ENCODE measurements at regions not wholly inside any gene's neighbourhood (a gene's known extent, or its start where the extent isn't known, plus 50 kb on each side); places are given as distances from the start of the nearest gene placed in this dataset.

- TF ChIP-seq CTCF (IDR thresholded peaks at IDR 0.05 in 2 of 3, conservative IDR thresholded peaks at IDR 0.05 in 1 of 3; ENCODE audit: insufficient read depth in 2 of 3, low read depth in 1 of 3, low read length in 3 of 3) (no peak), SRSF7 (optimal IDR thresholded peaks at IDR 0.05; ENCODE audit: low read depth, low read length) (no peak), KLF1 (tag; IDR thresholded peaks at IDR 0.05) (no peak), SIX5 (IDR thresholded peaks at IDR 0.05; ENCODE audit: borderline replicate concordance in 1 of 2, insufficient read depth in 1 of 2, low read depth in 1 of 2, low read length in 2 of 2) (no peak), LARP7 (IDR thresholded peaks at IDR 0.05) (no peak), TCFL5 (CRISPR knock-in tag; conservative IDR thresholded peaks at IDR 0.05) (no peak), KLF6 (CRISPR knock-in tag; IDR thresholded peaks at IDR 0.05; ENCODE audit: borderline replicate concordance) (no peak; the same call in 1 of the 2 replicates), MBD2 (IDR thresholded peaks at IDR 0.05; ENCODE audit: borderline replicate concordance, low read depth) (0 out of 2 replicates have a peak, but pooled peaks have one; percentile 21), NCOA2 (IDR thresholded peaks at IDR 0.05; ENCODE audit: partially characterized antibody in 2 of 2) (no peak), RBM22 (IDR thresholded peaks at IDR 0.05; ENCODE audit: low read depth, low read length, poor library complexity, severe bottlenecking) (no peak), USF2 (CRISPR knock-in tag; IDR thresholded peaks at IDR 0.05) (peak; percentile 59), ZNF644 (tag; IDR thresholded peaks at IDR 0.05; ENCODE audit: low read depth) (no peak; the same call in 1 of the 2 replicates), NR2C2 (CRISPR knock-in tag; IDR thresholded peaks at IDR 0.05) (no peak), NR2C2 (tag; IDR thresholded peaks at IDR 0.05) (peak; percentile 84), POLR2A (conservative IDR thresholded peaks at IDR 0.05) (no peak)
Observed at GRCh38 chr6:6885521-6886170, 222.1 kb upstream of the RREB1 start.

All from K562 (cell line).